H9 (cell line): ENCODE measurements at regions not wholly inside any gene's neighbourhood (a gene's known extent, or its start where the extent isn't known, plus 50 kb on each side); places are given as distances from the start of the nearest gene placed in this dataset.
"Not testable (repeated sequence)": the region's sequence is repeated elsewhere in the genome, so short reads cannot be mapped to it uniquely, and the experiment has no call there.

Experiments used
- DNase-seq: peaks from one replicate; pipeline ENCODE4 v3.0.0-alpha.2; 2017
- H2AFZ ChIP-seq: one replicate; pipeline ENCODE4 v1.6.1; 2013; ENCODE audit warnings: mild to moderate bottlenecking, low read length, control low read depth, moderate library complexity
- H2AK5ac ChIP-seq: 2 replicates; pipeline ENCODE4 v1.6.1; 2013; ENCODE audit warnings: low read length, control low read depth, mixed read lengths; ENCODE audit not compliant: insufficient read length
- H2BK120ac ChIP-seq: one replicate; pipeline ENCODE4 v1.6.1; 2013; ENCODE audit warnings: low read depth, mild to moderate bottlenecking, low read length, control low read depth, inconsistent platforms; ENCODE audit not compliant: poor library complexity, severe bottlenecking
- H2BK12ac ChIP-seq: 2 replicates; pipeline ENCODE4 v1.6.1; 2013; ENCODE audit warnings: low read length, control low read depth, mixed read lengths, low read depth; ENCODE audit not compliant: insufficient read length
- H2BK15ac ChIP-seq: 2 replicates; pipeline ENCODE4 v1.6.1; 2013; ENCODE audit warnings: low read depth, low read length, control low read depth
- H2BK20ac ChIP-seq: one replicate; pipeline ENCODE4 v1.6.1; 2013; ENCODE audit warnings: low read depth, mild to moderate bottlenecking, low read length, control low read depth, inconsistent platforms; ENCODE audit not compliant: poor library complexity, severe bottlenecking
- H2BK5ac ChIP-seq: 2 replicates; pipeline ENCODE4 v1.6.1; 2013; ENCODE audit warnings: low read length, control low read depth, mixed read lengths; ENCODE audit not compliant: insufficient read length
- H3K14ac ChIP-seq: 2 replicates; pipeline ENCODE4 v1.6.1; 2013; ENCODE audit warnings: low read length, control low read depth; ENCODE audit not compliant: insufficient read depth
- H3K18ac ChIP-seq: 2 replicates; pipeline ENCODE4 v1.6.1; 2013; ENCODE audit warnings: low read depth, mild to moderate bottlenecking, mixed read lengths, low read length, control low read depth; ENCODE audit not compliant: insufficient read length
- H3K23ac ChIP-seq: 2 replicates; pipeline ENCODE4 v1.6.1; 2013; ENCODE audit warnings: low read length, control low read depth, mixed read lengths, low read depth; ENCODE audit not compliant: insufficient read length
- H3K23me2 ChIP-seq: 2 replicates; pipeline ENCODE4 v1.6.1; 2013; ENCODE audit warnings: low read depth, mild to moderate bottlenecking, mixed read lengths, low read length, control low read depth; ENCODE audit not compliant: insufficient read length, poor library complexity, severe bottlenecking
- H3K27ac ChIP-seq: 2 replicates; pipeline ENCODE4 v1.5.1; 2013; ENCODE audit warnings: low read length, control low read depth, mixed read lengths, low read depth; ENCODE audit not compliant: insufficient read length
- H3K27me3 ChIP-seq: 2 replicates; pipeline ENCODE4 v1.6.1; 2013; ENCODE audit warnings: low read length, control low read depth, inconsistent platforms; ENCODE audit not compliant: insufficient read depth
- H3K4ac ChIP-seq: 2 replicates; pipeline ENCODE4 v1.6.1; 2013; ENCODE audit warnings: low read depth, mild to moderate bottlenecking, control low read depth, inconsistent platforms, low read length, moderate library complexity
- H3K4me1 ChIP-seq: 2 replicates; pipeline ENCODE4 v1.6.1; 2013; ENCODE audit warnings: low read length, control low read depth, inconsistent platforms; ENCODE audit not compliant: insufficient read depth
- H3K4me2 ChIP-seq: 2 replicates; pipeline ENCODE4 v1.6.1; 2013; ENCODE audit warnings: low read length, control low read depth, mixed read lengths; ENCODE audit not compliant: insufficient read length, insufficient read depth
- H3K56ac ChIP-seq: 2 replicates; pipeline ENCODE4 v1.6.1; 2013; ENCODE audit warnings: low read depth, mild to moderate bottlenecking, mixed read lengths, low read length, control low read depth; ENCODE audit not compliant: insufficient read length
- H3K79me1 ChIP-seq: 2 replicates; pipeline ENCODE4 v1.6.1; 2013; ENCODE audit warnings: low read depth, mild to moderate bottlenecking, moderate library complexity, low read length, control low read depth, inconsistent platforms; ENCODE audit not compliant: insufficient read depth, poor library complexity, severe bottlenecking
- H3K79me2 ChIP-seq: 2 replicates; pipeline ENCODE4 v1.6.1; 2013; ENCODE audit warnings: low read length, control low read depth, inconsistent platforms; ENCODE audit not compliant: insufficient read depth
- H3K9ac ChIP-seq: 2 replicates; pipeline ENCODE4 v1.6.1; 2013; ENCODE audit warnings: low read length, control low read depth, mixed read lengths; ENCODE audit not compliant: insufficient read length; ENCODE audit errors: extremely low read depth
- H3K9me3 ChIP-seq: one replicate; pipeline ENCODE4 v1.6.1; 2013; ENCODE audit warnings: low read depth, low read length, inconsistent platforms; ENCODE audit not compliant: control insufficient read depth
- H3T11ph ChIP-seq: one replicate; pipeline ENCODE4 v1.6.1; 2013; ENCODE audit warnings: mild to moderate bottlenecking, low read length, control low read depth, inconsistent platforms
- H4K20me1 ChIP-seq: one replicate; pipeline ENCODE4 v1.6.1; 2013; ENCODE audit not compliant: control insufficient read depth, insufficient read length, insufficient read depth
- H4K5ac ChIP-seq: 2 replicates; pipeline ENCODE4 v1.6.1; 2013; ENCODE audit warnings: low read depth, mild to moderate bottlenecking, mixed read lengths, low read length, control low read depth; ENCODE audit not compliant: insufficient read length
- H4K8ac ChIP-seq: replicated peaks from 2 replicates; pipeline ENCODE4 v1.6.1; 2013; ENCODE audit warnings: low read length, control low read depth, mixed read lengths, low read depth; ENCODE audit not compliant: insufficient read length
- H4K91ac ChIP-seq: 2 replicates; pipeline ENCODE4 v1.6.1; 2013; ENCODE audit warnings: low read depth, mild to moderate bottlenecking, moderate library complexity, mixed read lengths, low read length, control low read depth; ENCODE audit not compliant: insufficient read length
- H3K27ac Mint-ChIP-seq, 3 experiments: 2 replicates in 2 of 3; 3 replicates in 1 of 3; pipeline ENCODE4 v1.8.0; 2020 to 2021; ENCODE audit warnings: mixed read lengths in 3 of 3, mild to moderate bottlenecking in 1 of 3, moderate library complexity in 1 of 3
- H3K27me3 Mint-ChIP-seq: 2 replicates; pipeline ENCODE4 v1.8.0; 2021; ENCODE audit warnings: low read depth, mild to moderate bottlenecking, moderate library complexity, mixed read lengths
- H3K36me3 Mint-ChIP-seq, 3 experiments: 2 replicates in 2 of 3; 3 replicates in 1 of 3; pipeline ENCODE4 v1.8.0; 2020 to 2021; ENCODE audit warnings: low read depth in 3 of 3, mixed read lengths in 3 of 3; ENCODE audit not compliant: insufficient read depth in 1 of 3
- H3K4me1 Mint-ChIP-seq, 2 experiments: 2 replicates each; pipeline ENCODE4 v1.8.0; 2020; ENCODE audit warnings: mixed read lengths in 2 of 2
- H3K4me3 Mint-ChIP-seq, 2 experiments: 2 replicates in 1 of 2; 3 replicates in 1 of 2; pipeline ENCODE4 v1.8.0; 2020 to 2021; ENCODE audit warnings: mild to moderate bottlenecking in 2 of 2, mixed read lengths in 2 of 2, moderate library complexity in 1 of 2
- H3K9me3 Mint-ChIP-seq, 2 experiments: 2 replicates in 1 of 2; 3 replicates in 1 of 2; pipeline ENCODE4 v1.8.0; 2020; ENCODE audit warnings: mild to moderate bottlenecking in 2 of 2, mixed read lengths in 2 of 2, moderate library complexity in 1 of 2
- CTCF ChIP-seq: fragments of 200-600 bp; sonication (generic); conservative IDR thresholded peaks from 3 replicates; pipeline ENCODE4 v1.8.0; 2021; ENCODE audit warnings: antibody characterized with exemption, mild to moderate bottlenecking
- whole genome bisulfite sequencing: extraction: QIAGEN DNeasy Blood & Tissue Kit; methylation state at CpG from one replicate; pipeline ENCODE4 v1.1.7; 2013; ENCODE audit warnings: missing lambda C conversion rate, low lambda C conversion rate, mixed read lengths; ENCODE audit not compliant: insufficient read length; ENCODE audit errors: extremely low coverage; 5-methylcytosine and 5-hydroxymethylcytosine counted together

GRCh38 chr9:64369114-64369513, 915.9 kb downstream of the FOXD4L5 start:
- not testable (repeated sequence) for H3K79me1 ChIP-seq, H4K20me1 ChIP-seq, H3K36me3 Mint-ChIP-seq, H2AK5ac ChIP-seq, H3K4me1 Mint-ChIP-seq, H3K27ac ChIP-seq, H3K79me2 ChIP-seq, H2AFZ ChIP-seq, H2BK5ac ChIP-seq, H3K23ac ChIP-seq, H4K5ac ChIP-seq, DNase-seq, H2BK20ac ChIP-seq, H3T11ph ChIP-seq, H2BK15ac ChIP-seq, H3K4me1 ChIP-seq, H3K27me3 ChIP-seq, H3K14ac ChIP-seq, H3K9ac ChIP-seq, H3K27me3 Mint-ChIP-seq, H3K18ac ChIP-seq, H2BK120ac ChIP-seq, H3K56ac ChIP-seq, H3K4ac ChIP-seq, H3K9me3 ChIP-seq, H3K4me2 ChIP-seq, H4K91ac ChIP-seq, H3K9me3 Mint-ChIP-seq, H3K27ac Mint-ChIP-seq, H3K4me3 Mint-ChIP-seq, H2BK12ac ChIP-seq, H3K23me2 ChIP-seq, H4K8ac ChIP-seq
- TF ChIP-seq CTCF = peak; percentile 49; the same call in 2 of the 3 replicates
- WGBS = no CpG with 5 or more reads among the region's 44 CpGs

DNA sequence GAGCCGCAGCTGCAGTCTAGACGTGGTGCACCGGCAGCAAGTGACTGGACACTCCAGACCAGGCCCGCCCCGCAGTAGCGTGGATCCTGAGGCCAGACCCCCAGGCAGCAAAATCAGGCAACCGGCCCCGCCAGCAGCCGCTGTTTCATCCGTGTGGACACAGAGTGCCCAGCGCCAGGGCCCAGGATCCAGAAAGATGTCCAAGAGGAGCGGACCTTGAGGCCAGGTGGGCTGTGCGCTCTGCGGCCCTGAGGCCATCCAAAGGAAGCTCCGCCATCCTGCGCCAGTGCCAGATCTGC, 916.4 kb downstream of the FOXD4L5 start:
- not testable (repeated sequence) for H3K4ac ChIP-seq, H3K56ac ChIP-seq, H3K4me1 Mint-ChIP-seq, H3K27me3 ChIP-seq, H3K79me2 ChIP-seq, H3K23ac ChIP-seq, H3K9me3 Mint-ChIP-seq, H3K27ac ChIP-seq, H4K91ac ChIP-seq, H4K8ac ChIP-seq, H2BK120ac ChIP-seq, H3K36me3 Mint-ChIP-seq, H3T11ph ChIP-seq, H3K79me1 ChIP-seq, H3K27ac Mint-ChIP-seq, H3K27me3 Mint-ChIP-seq, H2BK5ac ChIP-seq, DNase-seq, H2BK15ac ChIP-seq, H2BK20ac ChIP-seq, H3K18ac ChIP-seq, H3K4me1 ChIP-seq, H2AK5ac ChIP-seq, H3K9me3 ChIP-seq, H3K14ac ChIP-seq, H4K20me1 ChIP-seq, H3K23me2 ChIP-seq, H2AFZ ChIP-seq, H3K4me2 ChIP-seq, H3K9ac ChIP-seq, H4K5ac ChIP-seq, H2BK12ac ChIP-seq
- WGBS = no CpG with 5 or more reads among the region's 16 CpGs
- H3K4me3 Mint-ChIP-seq = peak overlapping the region in 1 of 2 experiments; percentile 35; a peak in 1 of 5 replicates
